HepG2 (cell line): ENCODE measurements at regions not wholly inside any gene's neighbourhood (a gene's known extent, or its start where the extent isn't known, plus 50 kb on each side); places are given as distances from the start of the nearest gene placed in this dataset.

Experiments
- ATAC-seq: fragments of 200-7000 bp; cut with Tn5 transposase; 3 replicates; pipeline ENCODE4 v1.9.1; 2020; ENCODE audit warnings: mild to moderate bottlenecking, moderate library complexity
- BruUV-seq: library from RNA; stranded (reverse); fragments of 400-500 nt; replicated peaks from 2 replicates; lab custom pipeline; 2021; lab: Mats Ljungman, UMichigan
- CTCF ChIA-PET: fragments of 300-600 bp; formaldehyde crosslinking; extraction: SDS; loops from one replicate; lab custom pipeline; 2021; ENCODE audit warnings: low total read pairs, inconsistent platforms, low intra/inter-chr PET ratio; lab: Yijun Ruan, JAX
- POLR2A ChIA-PET: fragments of 350-600 bp; sonication (Branson Sonifier 250); formaldehyde crosslinking; loops from one replicate; lab custom pipeline; 2020; ENCODE audit warnings: antibody characterized with exemption, inconsistent platforms; lab: Yijun Ruan, JAX
- DNase-seq: peaks from one replicate; pipeline ENCODE4 v3.0.0-alpha.2; 2015; ENCODE audit warnings: low spot score
- FAIRE-seq: peaks from 3 replicates; lab custom pipeline; 2011; peaks lifted over from hg19 to GRCh38; lab: Jason Lieb, UNC
- H2AFZ ChIP-seq: one replicate; pipeline ENCODE4 v1.6.1; 2011; ENCODE audit warnings: low read length, inconsistent platforms
- H3K27ac ChIP-seq: fragments of 300-600 bp; 3 replicates; pipeline ENCODE4 v1.8.0; 2011; ENCODE audit warnings: mixed run types, mild to moderate bottlenecking, mixed read lengths, low read length, inconsistent platforms; ENCODE audit not compliant: insufficient read depth; ENCODE audit errors: extremely low read length
- H3K27me3 ChIP-seq, 2 experiments: fragments of 200-600 bp in 1 of 2; 2 replicates in 1 of 2; 3 replicates in 1 of 2; pipeline versions ENCODE4 v1.6.0 to v1.8.0; 2011; ENCODE audit warnings: low read length in 2 of 2, mild to moderate bottlenecking in 2 of 2, moderate library complexity in 2 of 2, inconsistent platforms in 1 of 2; ENCODE audit not compliant: insufficient read depth in 2 of 2, control insufficient read depth in 1 of 2
- H3K36me3 ChIP-seq, 2 experiments: fragments of 200-600 bp in 1 of 2; replicated peaks in 1 of 2; 2 replicates in 1 of 2; 3 replicates in 1 of 2; pipeline versions ENCODE4 v1.5.1 to v1.8.0; 2011; ENCODE audit warnings: low read length in 2 of 2, inconsistent platforms in 1 of 2; ENCODE audit not compliant: insufficient read depth in 2 of 2, control insufficient read depth in 1 of 2
- H3K4me1 ChIP-seq: 2 replicates; pipeline ENCODE4 v1.5.1; 2012; ENCODE audit warnings: low read length, inconsistent platforms; ENCODE audit not compliant: insufficient read depth
- H3K4me2 ChIP-seq: 2 replicates; pipeline ENCODE4 v1.6.0; 2011; ENCODE audit warnings: low read depth, low read length, inconsistent platforms
- H3K4me3 ChIP-seq, 3 experiments: fragments of 200-600 bp in 1 of 3; sonication (generic), shearing (Covaris generic) in 1 of 3; replicated peaks in 1 of 3; 2 replicates each; pipeline ENCODE4 v1.5.1; 2011 to 2016; ENCODE audit warnings: low read length in 3 of 3, inconsistent platforms in 2 of 3, low read depth in 2 of 3, mild to moderate bottlenecking in 2 of 3, control low read depth in 1 of 3, mixed read lengths in 1 of 3; ENCODE audit not compliant: insufficient read depth in 1 of 3
- H3K79me2 ChIP-seq: one replicate; pipeline ENCODE4 v1.6.1; 2011; ENCODE audit warnings: low read length, inconsistent platforms; ENCODE audit not compliant: insufficient read depth
- H3K9ac ChIP-seq: 2 replicates; pipeline ENCODE4 v1.6.0; 2011; ENCODE audit warnings: mild to moderate bottlenecking, low read depth, low read length, inconsistent platforms; ENCODE audit not compliant: insufficient read depth
- H3K9me3 ChIP-seq: 2 replicates; pipeline ENCODE4 v1.5.1; 2012; ENCODE audit warnings: mild to moderate bottlenecking, low read length
- H4K20me1 ChIP-seq: 2 replicates; pipeline ENCODE4 v1.6.0; 2011; ENCODE audit warnings: inconsistent platforms, mild to moderate bottlenecking, low read length, moderate library complexity; ENCODE audit not compliant: insufficient read depth
- ETV6 ChIP-seq: sonication (generic); formaldehyde crosslinking; conservative IDR thresholded peaks from 2 replicates; pipeline ENCODE4 v1.4.0; 2020; ENCODE audit warnings: missing genetic modification reagents
- GATAD2A ChIP-seq: IDR thresholded peaks from 2 replicates; pipeline ENCODE4 v1.6.1; 2016
- HNF1A ChIP-seq, 2 experiments: sonication (generic) in 1 of 2; formaldehyde crosslinking in 1 of 2; IDR thresholded peaks; 2 replicates each; pipeline versions ENCODE4 v1.4.0 to v1.6.1; 2016 to 2020; ENCODE audit warnings: borderline replicate concordance in 1 of 2, low read depth in 1 of 2, mild to moderate bottlenecking in 1 of 2, missing genetic modification reagents in 1 of 2
- NFYB ChIP-seq: sonication (generic); formaldehyde crosslinking; IDR thresholded peaks from 2 replicates; pipeline ENCODE4 v1.4.0; 2020; ENCODE audit warnings: missing genetic modification reagents
- POGK ChIP-seq: sonication (generic); formaldehyde crosslinking; conservative IDR thresholded peaks from 2 replicates; pipeline ENCODE4 v1.8.0; 2022; ENCODE audit warnings: mild to moderate bottlenecking, moderate library complexity, missing genetic modification reagents
- STAG1 ChIP-seq: sonication (generic); formaldehyde crosslinking; IDR thresholded peaks from 2 replicates; pipeline ENCODE4 v1.4.0; 2020; ENCODE audit warnings: missing genetic modification reagents
- ZNF10 ChIP-seq: sonication (generic); formaldehyde crosslinking; IDR thresholded peaks from 2 replicates; pipeline ENCODE4 v1.4.0; 2020; ENCODE audit warnings: mild to moderate bottlenecking, low read depth, missing genetic modification reagents, borderline replicate concordance
- ZNF160 ChIP-seq: sonication (generic); formaldehyde crosslinking; IDR thresholded peaks from 2 replicates; pipeline ENCODE4 v1.8.0; 2022; ENCODE audit warnings: mild to moderate bottlenecking, inconsistent platforms, missing genetic modification reagents
- ZNF317 ChIP-seq: sonication (generic); formaldehyde crosslinking; IDR thresholded peaks from 2 replicates; pipeline ENCODE4 v1.5.0; 2020; ENCODE audit warnings: mild to moderate bottlenecking, missing genetic modification reagents
- ZNF343 ChIP-seq: sonication (generic); formaldehyde crosslinking; IDR thresholded peaks from 2 replicates; pipeline ENCODE4 v1.4.0; 2020; ENCODE audit warnings: mild to moderate bottlenecking, missing genetic modification reagents
- ZNF543 ChIP-seq: sonication (generic); formaldehyde crosslinking; IDR thresholded peaks from 2 replicates; pipeline ENCODE4 v1.4.0; 2020; ENCODE audit warnings: mild to moderate bottlenecking, missing genetic modification reagents
- ZNF704 ChIP-seq: sonication (generic); formaldehyde crosslinking; IDR thresholded peaks from 2 replicates; pipeline ENCODE4 v1.8.1; 2023; ENCODE audit warnings: mild to moderate bottlenecking, inconsistent platforms, moderate library complexity, missing genetic modification reagents, borderline replicate concordance
- ZNF780A ChIP-seq: sonication (generic); formaldehyde crosslinking; IDR thresholded peaks from 2 replicates; pipeline ENCODE4 v1.8.0; 2022; ENCODE audit warnings: mild to moderate bottlenecking, missing genetic modification reagents, moderate library complexity
- in situ Hi-C: cut with HindIII; loops from 2 replicates; pipeline ENCODE4 v1.10.0; 2017; ENCODE audit warnings: low pct_unique_long_range_greater_than_20kb; ENCODE audit not compliant: extremely low pct_ligation_motif_present
- intact Hi-C: fragments of 100-400 bp; cut with micrococcal nuclease; formaldehyde crosslinking; loops from one replicate; pipeline ENCODE4 v1.10.0; 2022; ENCODE audit not compliant: unreplicated experiment
- TF ChIP-seq, protein P1 (sequence below): sonication (generic); formaldehyde crosslinking; IDR thresholded peaks from 2 replicates; pipeline ENCODE4 v1.5.1; 2020; ENCODE audit warnings: missing genetic modification reagents, mild to moderate bottlenecking, borderline replicate concordance

DNA sequence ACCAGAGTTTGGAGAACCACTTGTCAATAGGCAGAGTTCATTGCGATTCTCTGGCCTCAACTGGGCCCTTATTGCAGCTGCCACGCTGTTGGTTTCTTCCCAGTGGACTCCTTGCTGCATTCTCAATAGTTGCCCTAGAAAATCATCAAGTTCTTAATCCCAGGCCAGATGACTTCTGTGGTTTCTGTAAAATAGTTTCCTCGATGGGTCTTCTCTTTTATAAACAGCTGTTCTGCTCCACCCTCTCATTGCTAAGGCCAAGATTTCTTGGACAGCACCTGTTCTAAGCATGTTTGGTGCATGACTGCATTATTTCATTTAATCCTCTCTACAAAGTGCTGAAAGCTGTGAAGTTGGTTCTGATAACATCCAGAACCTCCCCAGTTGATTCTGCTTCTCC is 131.0 kb downstream of the BCL2L11 start (continued):
- TF ChIP-seq POGK = no peak
- no peak for TF ChIP-seq ETV6
- TF ChIP-seq NFYB (CRISPR knock-in tag) = no peak
- TF ChIP-seq ZNF10 (CRISPR knock-in tag) = no peak
- TF ChIP-seq, protein P1, sequence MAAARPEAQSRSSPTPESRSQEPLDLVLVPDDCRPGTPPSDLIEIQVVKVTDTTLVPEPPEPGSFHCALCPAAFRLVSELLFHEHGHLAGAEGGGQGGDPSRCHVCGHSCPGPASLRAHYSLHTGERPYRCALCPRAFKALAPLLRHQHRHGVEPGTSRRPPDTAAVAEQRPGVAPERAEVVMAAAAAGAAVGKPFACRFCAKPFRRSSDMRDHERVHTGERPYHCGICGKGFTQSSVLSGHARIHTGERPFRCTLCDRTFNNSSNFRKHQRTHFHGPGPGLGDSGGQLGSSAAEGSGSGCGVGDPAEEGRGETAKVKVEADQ (CRISPR knock-in tag) = no peak
- no peak for TF ChIP-seq ZNF343

DNA sequence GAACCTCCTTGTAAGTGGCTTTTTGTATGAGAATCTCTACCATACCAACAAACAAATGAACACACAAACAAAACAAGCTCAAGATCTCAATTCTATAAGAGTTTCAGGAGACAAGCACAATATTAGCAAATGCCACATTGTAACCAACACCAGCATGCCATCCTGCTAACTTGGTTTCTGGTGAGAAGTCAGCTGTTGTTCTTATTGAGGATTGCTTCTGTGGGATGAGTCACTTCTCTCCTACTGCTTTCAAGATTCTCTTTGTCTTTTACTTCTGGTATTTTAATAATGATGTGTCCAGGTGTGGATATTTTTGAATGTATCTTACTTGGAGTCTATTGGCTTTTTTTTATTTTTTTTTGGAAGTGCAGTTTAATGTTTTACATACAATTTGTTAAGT is 131.7 kb downstream of the BCL2L11 start:
- Histone ChIP-seq H3K27me3 (no peaks in the 10 kb centered on the region), H3K4me3 (no peak overlapping the region), H3K27ac (no peak overlapping the region), H3K4me2 (no peak overlapping the region), H3K9me3 (no peaks in the 10 kb centered on the region), H3K4me1 (peaks cover 13% of the 10 kb centered on the region), H4K20me1 (peaks cover 5% of the 10 kb centered on the region; the same call in 1 of the 2 replicates), H2AFZ (no peak overlapping the region), H3K36me3 (no peaks in the 10 kb centered on the region; a peak in 1 of 5 replicates), H3K9ac (no peak overlapping the region), H3K79me2 (no peaks in the 10 kb centered on the region)
- FAIRE-seq (no peak), DNase-seq (no peak), ATAC-seq (no peak)
- BruUV-seq = no TSS peak
- POLR2A ChIA-PET = no interaction called here
- intact Hi-C loops = no loop called here
- in situ Hi-C loops = no loop called here
- CTCF ChIA-PET = no interaction called here
- TF ChIP-seq ZNF543 (CRISPR knock-in tag) (no peak), STAG1 (CRISPR knock-in tag) (no peak), ZNF317 (CRISPR knock-in tag) (0 out of 2 replicates have a peak, but pooled peaks have one; percentile 39), ZNF704 (no peak), GATAD2A (CRISPR knock-in tag) (no peak), ZNF780A (no peak), HNF1A (IDR thresholded peaks at IDR 0.05; ENCODE audit: low read depth) (no peak), HNF1A (CRISPR knock-in tag; IDR thresholded peaks at IDR 0.05; ENCODE audit: borderline replicate concordance) (no peak), ZNF160 (CRISPR knock-in tag) (no peak)
